GM19397 (cell line): ENCODE measurements at regions not wholly inside any gene's neighbourhood (a gene's known extent, or its start where the extent isn't known, plus 50 kb on each side); places are given as distances from the start of the nearest gene placed in this dataset.

Source experiments
- ATAC-seq: cut with Tn5 transposase; IDR thresholded peaks from one replicate; pipeline ENCODE4 v1.9.1; 2021; ENCODE audit warnings: mild to moderate bottlenecking, moderate library complexity; ENCODE audit not compliant: unreplicated experiment

- ATAC-seq = no peak
Observed at GRCh38 chr5:86768699-86769202, 151.0 kb downstream of the COX7C start.

- no peak for ATAC-seq
Observed at GRCh38 chr5:86780018-86780417, 162.3 kb downstream of the COX7C start.

- ATAC-seq = no peak
Observed at GRCh38 chr5:86786955-86787354, 169.2 kb downstream of the COX7C start.

- no peak for ATAC-seq
Observed at GRCh38 chr5:86795659-86796058, 177.9 kb downstream of the COX7C start.

- ATAC-seq = no peak
Observed at GRCh38 chr5:86797677-86798076, 179.9 kb downstream of the COX7C start.

DNA sequence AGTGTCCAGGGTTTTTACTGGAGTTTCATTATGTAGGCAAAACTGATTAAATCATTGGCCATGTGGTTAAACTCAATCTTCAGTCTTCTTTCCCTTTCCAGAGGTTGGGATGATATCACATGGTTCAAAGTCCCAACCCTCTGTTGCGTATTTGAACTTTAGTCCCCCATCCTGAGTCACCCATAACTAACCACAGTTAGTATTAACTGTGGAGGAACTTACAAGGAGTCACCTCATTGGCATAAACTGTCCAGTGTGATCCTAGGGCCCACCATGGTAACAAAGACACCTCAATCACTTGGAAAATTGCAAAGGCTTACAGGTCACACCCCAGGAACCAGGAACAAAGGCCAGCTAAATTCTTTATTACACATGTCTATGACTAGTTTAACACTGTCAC lies 188.5 kb downstream of the COX7C start:
- ATAC-seq = no peak

DNA sequence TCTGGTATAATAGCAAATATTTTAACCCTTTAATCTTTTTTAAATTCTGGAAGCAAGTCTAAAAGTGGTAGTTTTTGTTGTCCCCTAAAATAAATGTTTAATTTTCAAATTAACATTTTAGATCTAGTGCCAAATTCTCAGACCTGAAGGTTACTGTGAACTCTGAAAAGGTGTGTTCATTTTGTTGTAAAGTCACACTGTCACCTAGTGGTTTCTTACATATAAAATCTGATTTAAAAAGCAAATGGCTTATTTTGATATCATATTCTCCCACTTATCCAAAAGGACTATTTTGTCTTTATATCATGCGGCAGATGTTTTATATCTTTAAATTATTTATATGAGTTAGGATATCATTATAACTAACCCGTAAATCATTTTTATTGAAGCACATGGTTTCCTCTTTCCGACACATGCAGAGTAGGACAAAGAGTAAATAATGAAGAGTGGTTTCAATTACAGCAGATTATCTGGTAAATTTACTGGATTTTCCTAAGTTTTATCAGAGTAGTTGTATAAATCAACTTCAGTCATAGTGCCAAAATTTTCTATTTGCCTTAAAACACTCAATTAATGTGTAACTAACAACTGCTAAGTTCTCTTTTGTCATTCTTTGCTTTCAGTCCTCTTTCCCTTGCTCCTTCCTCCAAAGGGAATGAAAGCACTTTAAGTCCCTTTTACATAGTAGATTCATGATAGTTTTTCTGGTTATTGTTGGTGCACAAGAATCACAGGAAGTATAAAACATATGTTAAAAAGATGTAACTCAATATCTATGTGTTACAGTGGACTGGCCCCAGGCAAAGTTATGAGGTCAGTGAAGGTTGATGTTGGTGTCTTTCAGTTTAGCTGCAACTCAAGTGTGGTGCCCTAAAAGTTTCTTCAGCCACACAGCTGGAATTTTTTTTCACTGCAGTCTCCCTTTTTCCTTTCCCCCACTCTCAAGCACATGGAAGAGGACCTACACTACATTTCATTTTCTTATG lies 189.6 kb downstream of the COX7C start:
- ATAC-seq = no peak

DNA sequence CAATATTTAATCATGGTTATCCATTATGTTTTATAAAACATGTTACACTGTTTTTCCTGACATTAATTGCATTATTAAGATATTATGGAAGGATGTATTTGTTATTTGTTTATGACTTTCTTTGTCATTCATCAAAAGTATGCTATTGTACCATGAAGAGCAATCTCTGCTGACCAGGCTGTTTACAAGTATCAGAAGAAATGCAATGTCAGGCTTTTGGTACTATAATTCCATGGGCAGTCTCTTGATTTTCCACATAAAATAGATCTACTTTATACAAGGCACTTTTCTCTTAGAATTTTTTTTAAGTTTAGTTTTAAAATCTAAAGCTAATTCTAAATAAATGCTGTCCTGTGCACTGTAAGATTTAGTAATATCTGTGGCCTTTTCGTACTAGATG lies 196.6 kb downstream of the COX7C start:
- ATAC-seq = no peak

GRCh38 chr5:86814907-86815306 lies 197.2 kb downstream of the COX7C start:
- no peak for ATAC-seq

- ATAC-seq = no peak
Observed at GRCh38 chr5:86824637-86825036, 206.9 kb downstream of the COX7C start.

DNA sequence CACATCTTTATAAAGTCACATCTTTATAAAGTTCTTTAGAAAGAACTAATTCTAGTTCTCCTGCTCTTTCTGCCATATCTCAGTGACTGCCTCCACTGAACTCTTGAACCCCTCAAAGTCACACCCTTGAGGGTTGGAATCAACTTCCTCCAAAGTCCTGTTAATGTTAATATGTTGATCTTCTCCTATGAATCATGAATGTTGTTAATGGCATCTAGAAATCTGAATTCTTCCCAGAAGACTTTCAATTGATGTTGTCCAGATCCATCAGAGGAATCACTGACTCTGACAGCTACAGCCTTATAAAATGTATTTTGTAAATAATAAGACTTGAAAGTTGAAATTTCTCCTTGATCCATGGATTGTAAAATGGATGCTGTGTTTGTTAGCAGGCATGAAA lies 213.4 kb downstream of the COX7C start:
- no peak for ATAC-seq

DNA sequence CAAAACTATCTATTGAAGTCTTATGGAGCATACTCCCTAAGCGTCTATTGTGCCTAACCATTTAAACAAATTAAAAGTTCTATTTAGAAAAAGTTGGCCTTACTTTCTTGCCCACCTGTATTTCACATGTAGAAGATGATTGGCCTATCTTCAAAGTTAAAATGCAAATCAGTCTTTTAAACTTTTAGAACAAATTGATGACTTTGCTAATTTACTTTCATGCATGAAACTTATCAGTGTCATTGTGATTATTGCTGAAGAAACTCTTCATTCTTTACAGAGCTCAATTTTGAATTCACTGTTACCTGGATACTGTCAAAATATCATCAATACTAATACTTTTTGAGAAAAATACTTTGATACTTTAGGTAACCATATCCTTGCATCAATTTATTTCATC lies 216.1 kb downstream of the COX7C start:
- no peak for ATAC-seq

GRCh38 chr5:86837610-86838009 lies 219.9 kb downstream of the COX7C start:
- no peak for ATAC-seq

GRCh38 chr5:86838083-86838482 lies 220.3 kb downstream of the COX7C start:
- ATAC-seq = no peak

GRCh38 chr5:86841000-86841644 lies 223.4 kb downstream of the COX7C start:
- ATAC-seq = no peak

GRCh38 chr5:86858442-86858841 lies 240.7 kb downstream of the COX7C start:
- ATAC-seq = no peak

- ATAC-seq = no peak
Observed at GRCh38 chr5:86861512-86861911, 243.8 kb downstream of the COX7C start.

- ATAC-seq = no peak
Observed at GRCh38 chr5:86862093-86862492, 244.4 kb downstream of the COX7C start.

- ATAC-seq = no peak
Observed at GRCh38 chr5:86864051-86864450, 246.3 kb downstream of the COX7C start.

DNA sequence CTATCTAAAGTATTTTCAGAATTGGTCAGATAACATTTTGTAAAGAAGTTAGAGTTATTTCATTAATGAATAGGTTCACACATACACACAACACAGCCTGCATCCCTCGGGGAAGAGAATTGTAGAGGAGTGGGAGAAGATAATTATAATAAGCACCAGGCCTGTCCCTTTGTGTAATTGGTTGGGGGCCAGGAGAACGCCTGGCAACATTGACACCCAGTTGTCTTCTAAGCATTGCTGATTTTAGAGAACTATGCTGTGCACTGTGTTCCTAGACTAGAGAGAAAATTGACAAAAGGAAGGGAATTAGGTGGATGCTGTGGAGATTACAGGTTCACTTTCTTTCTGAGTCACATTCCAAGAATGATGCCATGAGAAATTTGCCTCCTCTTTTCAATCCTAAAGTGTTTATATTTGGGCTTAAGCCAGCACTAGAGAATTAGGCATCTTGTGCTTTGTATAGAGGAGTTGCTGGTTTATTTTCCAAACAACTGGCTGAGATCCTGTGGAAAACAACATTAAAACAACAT lies 247.6 kb downstream of the COX7C start:
- ATAC-seq = no peak

DNA sequence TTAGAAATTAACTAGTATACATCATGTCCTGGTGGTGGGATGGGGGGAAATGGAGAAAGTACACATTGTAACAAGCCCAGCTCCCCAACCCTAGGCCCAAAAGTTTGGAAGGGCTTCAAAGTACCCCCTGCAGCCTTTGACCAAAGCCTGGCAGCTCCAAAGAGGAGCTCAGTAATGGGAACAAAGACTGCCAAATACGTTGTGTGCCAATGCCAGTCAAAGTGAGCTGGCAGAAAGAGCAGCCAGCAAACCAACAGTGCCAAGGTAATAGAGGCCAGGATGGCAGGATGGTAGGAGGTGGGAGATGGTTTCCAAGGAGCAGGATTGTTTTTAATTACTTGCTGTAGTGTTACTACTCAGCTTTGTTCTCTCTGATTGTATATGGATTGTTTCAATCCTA lies 248.3 kb downstream of the COX7C start:
- ATAC-seq = no peak

DNA sequence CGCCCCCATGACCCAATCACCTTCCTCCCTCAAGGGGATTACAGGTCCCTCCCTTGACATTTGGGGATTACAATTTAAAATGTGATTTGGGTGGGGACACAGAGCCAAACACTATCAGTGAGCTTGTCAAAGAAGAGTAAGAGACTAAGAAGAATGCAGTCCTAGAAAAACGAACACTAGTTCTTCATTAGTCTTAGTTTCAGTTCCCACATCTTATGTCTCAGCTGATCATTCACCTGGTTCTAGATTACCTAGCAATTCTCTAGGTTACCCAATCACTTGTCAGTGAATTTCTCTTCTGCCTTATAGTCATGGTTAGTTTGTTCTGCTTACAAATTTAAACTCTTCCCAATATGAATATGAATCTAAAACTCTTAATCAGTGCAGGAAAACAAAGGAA lies 251.5 kb downstream of the COX7C start:
- peak; percentile 52 for ATAC-seq
